Immature natural killer cell (primary cell): ENCODE measurements at regions not wholly inside any gene's neighbourhood (a gene's known extent, or its start where the extent isn't known, plus 50 kb on each side); places are given as distances from the start of the nearest gene placed in this dataset.
A peak's percentile ranks its signal among the peaks of the same experiment; 100 is the strongest.
"Not testable (repeated sequence)": the region's sequence is repeated elsewhere in the genome, so short reads cannot be mapped to it uniquely, and the experiment has no call there.

Experiments used
- DNase-seq, 3 donors: peaks; one replicate each; pipeline ENCODE4 v3.0.0; 2022; ENCODE audit warnings: mixed read lengths in 1 of 3
- H3K27ac Mint-ChIP-seq, 6 donors: one replicate each; pipeline ENCODE4 v1.8.0; 2020; ENCODE audit warnings: mixed read lengths in 6 of 6, mild to moderate bottlenecking in 5 of 6, inconsistent platforms in 4 of 6, moderate library complexity in 3 of 6
- H3K27me3 Mint-ChIP-seq, 3 donors: one replicate each; pipeline ENCODE4 v1.8.0; 2020 to 2021; ENCODE audit warnings: low read depth in 3 of 3, mild to moderate bottlenecking in 3 of 3, mixed read lengths in 3 of 3, moderate library complexity in 3 of 3, inconsistent platforms in 1 of 3
- H3K36me3 Mint-ChIP-seq, 3 donors: one replicate each; pipeline ENCODE4 v1.8.0; 2020; ENCODE audit warnings: mixed read lengths in 3 of 3, inconsistent platforms in 2 of 3, mild to moderate bottlenecking in 2 of 3
- H3K4me1 Mint-ChIP-seq, 2 donors: one replicate each; pipeline ENCODE4 v1.8.0; 2020; ENCODE audit warnings: inconsistent platforms in 2 of 2, mild to moderate bottlenecking in 2 of 2, mixed read lengths in 2 of 2, moderate library complexity in 1 of 2
- H3K4me3 Mint-ChIP-seq, 5 donors: one replicate each; pipeline ENCODE4 v1.8.0; 2020; ENCODE audit warnings: mild to moderate bottlenecking in 5 of 5, mixed read lengths in 5 of 5, inconsistent platforms in 3 of 5, moderate library complexity in 3 of 5
- H3K9me3 Mint-ChIP-seq, 6 donors: one replicate each; pipeline ENCODE4 v1.8.0; 2020; ENCODE audit warnings: mild to moderate bottlenecking in 6 of 6, mixed read lengths in 6 of 6, inconsistent platforms in 4 of 6, moderate library complexity in 3 of 6

DNA sequence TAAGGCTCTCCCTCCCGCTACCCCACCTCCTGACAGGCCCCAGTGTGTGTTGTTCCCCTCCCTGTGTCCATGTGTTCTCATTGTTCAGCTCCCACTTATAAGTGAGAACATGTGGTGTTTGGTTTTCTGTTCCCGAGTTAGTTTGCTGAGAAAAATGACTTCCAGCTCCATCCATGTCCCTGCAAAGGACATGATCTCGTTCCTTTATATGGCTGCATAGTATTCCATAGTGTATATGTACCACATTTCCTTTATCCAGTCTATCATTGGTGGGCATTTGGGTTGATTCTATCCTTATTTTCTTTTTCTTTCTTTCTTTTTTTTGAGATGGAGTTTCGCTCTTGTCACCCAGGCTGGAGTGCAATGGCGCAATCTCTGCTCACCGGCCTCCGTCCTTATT, 57.8 kb upstream of the RASSF3 start:
- H3K36me3 Mint-ChIP-seq, H3K27me3 Mint-ChIP-seq, H3K9me3 Mint-ChIP-seq, H3K4me3 Mint-ChIP-seq, DNase-seq: not testable (repeated sequence)
- Mint-ChIP-seq H3K27ac (peak overlapping the region in 1 of 6 donors; percentile 49), H3K4me1 (peaks cover 16 to 17% of the 10 kb centered on the region in 2 donors)

- H3K4me1 Mint-ChIP-seq: peaks cover 16 to 17% of the 10 kb centered on the region in 2 donors
- H3K4me3 Mint-ChIP-seq, DNase-seq, H3K9me3 Mint-ChIP-seq, H3K27ac Mint-ChIP-seq, H3K36me3 Mint-ChIP-seq, H3K27me3 Mint-ChIP-seq: not testable (repeated sequence)
Observed at GRCh38 chr12:64553689-64554088, 56.6 kb upstream of the RASSF3 start.

DNA sequence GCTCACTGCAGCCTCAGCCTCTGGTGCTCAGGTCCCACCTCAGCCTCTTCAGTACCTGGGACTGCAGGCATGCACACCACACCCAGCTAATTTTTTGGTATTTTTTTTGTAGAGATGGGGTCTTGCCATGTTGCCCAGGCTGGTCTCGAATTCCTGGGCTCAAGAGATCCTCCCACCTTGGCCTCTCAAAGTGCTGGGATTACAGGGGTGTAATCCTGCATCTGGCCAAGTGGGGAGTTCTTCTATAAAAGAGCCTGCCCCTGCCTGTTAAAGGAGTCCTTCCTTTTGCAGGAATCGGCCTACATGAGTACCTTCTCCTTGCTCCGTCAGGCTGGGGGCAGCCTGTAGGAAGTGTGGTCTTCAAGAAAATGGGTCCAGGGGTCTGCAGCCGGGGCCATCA, 54.1 kb upstream of the RASSF3 start:
- DNase-seq: no peak
- peaks cover 7 to 9% of the 10 kb centered on the region in 2 donors for H3K4me1 Mint-ChIP-seq

GRCh38 chr12:64558754-64559153, 51.5 kb upstream of the RASSF3 start:
- Mint-ChIP-seq H3K4me3 (no peak overlapping the region), H3K9me3 (no peaks in the 10 kb centered on the region), H3K36me3 (no peaks in the 10 kb centered on the region), H3K27me3 (peaks cover 1 to 10% (median 2%) of the 10 kb centered on the region in 3 donors), H3K27ac (no peak overlapping the region), H3K4me1 (peaks cover 0 to 1% of the 10 kb centered on the region in 2 donors)
- no peak for DNase-seq

More for the DNA sequence above, 54.1 kb upstream of the RASSF3 start:
- Mint-ChIP-seq H3K4me3 (no peak overlapping the region), H3K27ac (no peak overlapping the region), H3K9me3 (no peaks in the 10 kb centered on the region), H3K36me3 (no peaks in the 10 kb centered on the region), H3K27me3 (peaks cover 1 to 7% (median 2%) of the 10 kb centered on the region in 3 donors)

- Mint-ChIP-seq H3K9me3 (no peaks in the 10 kb centered on the region), H3K36me3 (no peaks in the 10 kb centered on the region), H3K27ac (no peak overlapping the region), H3K27me3 (peaks cover 1 to 10% (median 2%) of the 10 kb centered on the region in 3 donors), H3K4me1 (peaks cover 0 to 1% of the 10 kb centered on the region in 2 donors), H3K4me3 (no peak overlapping the region)
- DNase-seq: no peak
Observed at GRCh38 chr12:64560396-64561301, 49.6 kb upstream of the RASSF3 start.
